GM23338 (cell line): ENCODE measurements at regions not wholly inside any gene's neighbourhood (a gene's known extent, or its start where the extent isn't known, plus 50 kb on each side); places are given as distances from the start of the nearest gene placed in this dataset.

Experiments used
- ATAC-seq: fragments of 200-7000 bp; cut with Tn5 transposase; 3 replicates; pipeline ENCODE4 v1.9.1; 2020
- DNase-seq: peaks from one replicate; pipeline ENCODE4 v3.0.0-alpha.2; 2015; ENCODE audit warnings: low spot score
- H2AFZ ChIP-seq: fragments of 200-600 bp; sonication (generic); 2 replicates; pipeline ENCODE4 v1.8.0; 2016; ENCODE audit warnings: antibody characterized with exemption, mild to moderate bottlenecking, moderate library complexity
- H3F3A ChIP-seq: fragments of 200-600 bp; sonication (generic); replicated peaks from 2 replicates; pipeline ENCODE4 v1.8.0; 2017; ENCODE audit warnings: antibody characterized with exemption, mixed run types, low read depth
- H3K27ac ChIP-seq: fragments of 200-600 bp; sonication (generic); 2 replicates; pipeline ENCODE4 v1.6.1; 2016; ENCODE audit warnings: low read depth
- H3K27me3 ChIP-seq: fragments of 200-600 bp; sonication (generic); 2 replicates; pipeline ENCODE4 v1.8.0; 2016; ENCODE audit warnings: mild to moderate bottlenecking, mixed run types, moderate library complexity; ENCODE audit not compliant: insufficient read depth
- H3K36me3 ChIP-seq: fragments of 200-600 bp; sonication (generic); 2 replicates; pipeline ENCODE4 v1.8.0; 2016; ENCODE audit warnings: mild to moderate bottlenecking; ENCODE audit not compliant: insufficient read depth
- H3K4me1 ChIP-seq: fragments of 200-600 bp; sonication (generic); 2 replicates; pipeline ENCODE4 v1.8.0; 2016; ENCODE audit warnings: mild to moderate bottlenecking, moderate library complexity; ENCODE audit not compliant: insufficient read depth
- H3K4me2 ChIP-seq: fragments of 200-600 bp; sonication (generic); 2 replicates; pipeline ENCODE4 v1.7.1; 2017; ENCODE audit warnings: mixed run types
- H3K4me3 ChIP-seq: fragments of 200-600 bp; sonication (generic); 2 replicates; pipeline ENCODE4 v1.6.1; 2016; ENCODE audit warnings: mixed run types
- H3K79me2 ChIP-seq: fragments of 200-600 bp; sonication (generic); replicated peaks from 2 replicates; pipeline ENCODE4 v1.8.0; 2017; ENCODE audit warnings: mild to moderate bottlenecking; ENCODE audit not compliant: insufficient read depth
- H3K9me2 ChIP-seq: fragments of 200-600 bp; sonication (generic); 2 replicates; pipeline ENCODE4 v1.8.0; 2017; ENCODE audit not compliant: insufficient read depth
- H4K20me1 ChIP-seq: fragments of 200-600 bp; sonication (generic); replicated peaks from 2 replicates; pipeline ENCODE4 v1.8.0; 2017; ENCODE audit warnings: mild to moderate bottlenecking; ENCODE audit not compliant: insufficient read depth
- H3K27ac Mint-ChIP-seq: 2 replicates; pipeline ENCODE4 v1.8.0; 2020; ENCODE audit warnings: inconsistent platforms, mild to moderate bottlenecking, moderate library complexity, mixed read lengths
- H3K27me3 Mint-ChIP-seq: 3 replicates; pipeline ENCODE4 v1.8.0; 2022; ENCODE audit warnings: low read depth, mild to moderate bottlenecking, moderate library complexity, mixed read lengths, inconsistent platforms; ENCODE audit not compliant: insufficient read depth, poor library complexity
- H3K36me3 Mint-ChIP-seq: 3 replicates; pipeline ENCODE4 v1.8.0; 2021; ENCODE audit warnings: low read depth, mild to moderate bottlenecking, inconsistent platforms, moderate library complexity, mixed read lengths
- H3K4me1 Mint-ChIP-seq: 3 replicates; pipeline ENCODE4 v1.8.0; 2020; ENCODE audit warnings: mild to moderate bottlenecking, inconsistent platforms, mixed read lengths
- H3K4me3 Mint-ChIP-seq: 3 replicates; pipeline ENCODE4 v1.8.0; 2021; ENCODE audit warnings: moderate library complexity, mild to moderate bottlenecking, inconsistent platforms, mixed read lengths
- H3K9me3 Mint-ChIP-seq: 3 replicates; pipeline ENCODE4 v1.8.0; 2020; ENCODE audit warnings: moderate library complexity, mild to moderate bottlenecking, inconsistent platforms, mixed read lengths
- CREB1 ChIP-seq: fragments of 250-450 bp; sonication (Bioruptor Pico); IDR thresholded peaks from 2 replicates; pipeline ENCODE4 v1.5.0; 2020; ENCODE audit warnings: low read depth, mild to moderate bottlenecking, moderate library complexity
- EZH2phosphoT487 ChIP-seq: fragments of 200-600 bp; sonication (generic); IDR thresholded peaks from one replicate; pipeline ENCODE4 v1.8.1; 2018; ENCODE audit warnings: antibody characterized with exemption; ENCODE audit not compliant: unreplicated experiment
- NANOG ChIP-seq: IDR thresholded peaks from 2 replicates; pipeline ENCODE4 v1.6.1; 2016; ENCODE audit warnings: antibody characterized with exemption, borderline replicate concordance
- STAT1 ChIP-seq: IDR thresholded peaks from one replicate; pipeline ENCODE4 v1.6.1; 2016; ENCODE audit warnings: antibody characterized with exemption; ENCODE audit not compliant: unreplicated experiment
- ZNF114 ChIP-seq: fragments of 250-450 bp; sonication (Bioruptor Pico); IDR thresholded peaks from 2 replicates; pipeline ENCODE4 v1.5.0; 2020; ENCODE audit warnings: mild to moderate bottlenecking, moderate library complexity
- ZNF331 ChIP-seq: fragments of 250-450 bp; sonication (Bioruptor Pico); IDR thresholded peaks from 2 replicates; pipeline ENCODE4 v1.5.0; 2020; ENCODE audit warnings: low read depth, mild to moderate bottlenecking, moderate library complexity
- TF ChIP-seq, protein P1 (sequence below): fragments of 250-450 bp; sonication (Bioruptor Pico); IDR thresholded peaks from 2 replicates; pipeline ENCODE4 v1.5.0; 2020; ENCODE audit warnings: mild to moderate bottlenecking, moderate library complexity
- TF ChIP-seq, protein P2 (sequence below): IDR thresholded peaks from 2 replicates; pipeline ENCODE4 v1.6.1; 2016; ENCODE audit warnings: antibody characterized with exemption
- TF ChIP-seq, protein P3 (sequence below): IDR thresholded peaks from one replicate; pipeline ENCODE4 v1.6.1; 2018; ENCODE audit warnings: antibody characterized with exemption; ENCODE audit not compliant: unreplicated experiment

DNA sequence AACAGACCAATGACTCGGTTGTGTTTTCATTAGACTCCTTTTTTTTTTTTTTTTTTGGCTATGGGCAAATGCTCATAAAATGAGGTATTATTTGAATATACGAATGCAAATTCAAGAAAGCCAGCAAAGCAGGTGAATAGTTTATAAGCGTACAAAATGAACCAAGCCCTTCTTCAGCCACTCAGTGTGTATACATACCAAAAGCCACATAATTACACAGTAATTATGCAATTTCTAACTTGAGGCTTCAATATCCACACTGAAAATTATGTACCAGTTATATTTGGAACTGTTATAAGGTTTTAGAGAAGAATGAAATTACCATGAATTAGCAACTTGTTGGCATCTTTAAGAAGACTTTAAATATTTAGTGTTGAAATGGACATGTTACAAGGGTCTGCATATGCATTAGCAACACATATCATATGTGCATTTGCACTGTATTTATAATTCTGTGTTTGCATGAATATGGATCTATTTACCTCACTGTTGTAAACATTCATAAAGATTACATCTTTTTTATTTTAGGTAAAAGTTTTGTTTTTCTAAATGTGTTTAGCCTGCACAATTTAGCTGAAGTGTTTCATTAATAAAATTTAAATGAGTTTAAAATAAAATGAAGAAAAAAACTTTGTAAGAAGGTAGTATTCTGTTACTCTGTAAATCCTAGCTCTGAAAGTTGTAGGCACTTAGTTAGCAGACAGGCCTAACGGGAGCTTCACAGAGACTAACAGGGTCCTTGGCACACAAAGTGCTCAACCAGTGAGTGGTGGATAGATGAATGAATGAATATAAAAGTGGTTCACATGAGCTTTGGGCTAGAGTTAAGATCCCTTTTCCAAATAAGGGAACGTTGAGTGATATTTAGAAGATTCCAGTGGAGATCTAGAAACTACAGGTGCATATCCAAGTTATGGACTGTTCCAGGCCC lies 241.0 kb upstream of the NFIA start:
- no peaks in the 10 kb centered on the region for H3K27me3 ChIP-seq
- no peak overlapping the region for H3K4me3 Mint-ChIP-seq
- H3K9me3 Mint-ChIP-seq, result peaks cover 19% of the 10 kb centered on the region

More for the DNA sequence above, 241.0 kb upstream of the NFIA start:
- Histone ChIP-seq H4K20me1 (no peaks in the 10 kb centered on the region), H3K4me1 (no peaks in the 10 kb centered on the region), H3K4me2 (no peak overlapping the region), H2AFZ (0 out of 2 replicates have a peak overlapping the region, but pooled peaks have one; percentile 52), H3K4me3 (no peak overlapping the region), H3F3A (no peaks in the 10 kb centered on the region), H3K27ac (no peak overlapping the region), H3K9me2 (peaks cover 4% of the 10 kb centered on the region; the same call in 1 of the 2 replicates), H3K79me2 (no peaks in the 10 kb centered on the region), H3K36me3 (no peaks in the 10 kb centered on the region)
- TF ChIP-seq, protein P1, sequence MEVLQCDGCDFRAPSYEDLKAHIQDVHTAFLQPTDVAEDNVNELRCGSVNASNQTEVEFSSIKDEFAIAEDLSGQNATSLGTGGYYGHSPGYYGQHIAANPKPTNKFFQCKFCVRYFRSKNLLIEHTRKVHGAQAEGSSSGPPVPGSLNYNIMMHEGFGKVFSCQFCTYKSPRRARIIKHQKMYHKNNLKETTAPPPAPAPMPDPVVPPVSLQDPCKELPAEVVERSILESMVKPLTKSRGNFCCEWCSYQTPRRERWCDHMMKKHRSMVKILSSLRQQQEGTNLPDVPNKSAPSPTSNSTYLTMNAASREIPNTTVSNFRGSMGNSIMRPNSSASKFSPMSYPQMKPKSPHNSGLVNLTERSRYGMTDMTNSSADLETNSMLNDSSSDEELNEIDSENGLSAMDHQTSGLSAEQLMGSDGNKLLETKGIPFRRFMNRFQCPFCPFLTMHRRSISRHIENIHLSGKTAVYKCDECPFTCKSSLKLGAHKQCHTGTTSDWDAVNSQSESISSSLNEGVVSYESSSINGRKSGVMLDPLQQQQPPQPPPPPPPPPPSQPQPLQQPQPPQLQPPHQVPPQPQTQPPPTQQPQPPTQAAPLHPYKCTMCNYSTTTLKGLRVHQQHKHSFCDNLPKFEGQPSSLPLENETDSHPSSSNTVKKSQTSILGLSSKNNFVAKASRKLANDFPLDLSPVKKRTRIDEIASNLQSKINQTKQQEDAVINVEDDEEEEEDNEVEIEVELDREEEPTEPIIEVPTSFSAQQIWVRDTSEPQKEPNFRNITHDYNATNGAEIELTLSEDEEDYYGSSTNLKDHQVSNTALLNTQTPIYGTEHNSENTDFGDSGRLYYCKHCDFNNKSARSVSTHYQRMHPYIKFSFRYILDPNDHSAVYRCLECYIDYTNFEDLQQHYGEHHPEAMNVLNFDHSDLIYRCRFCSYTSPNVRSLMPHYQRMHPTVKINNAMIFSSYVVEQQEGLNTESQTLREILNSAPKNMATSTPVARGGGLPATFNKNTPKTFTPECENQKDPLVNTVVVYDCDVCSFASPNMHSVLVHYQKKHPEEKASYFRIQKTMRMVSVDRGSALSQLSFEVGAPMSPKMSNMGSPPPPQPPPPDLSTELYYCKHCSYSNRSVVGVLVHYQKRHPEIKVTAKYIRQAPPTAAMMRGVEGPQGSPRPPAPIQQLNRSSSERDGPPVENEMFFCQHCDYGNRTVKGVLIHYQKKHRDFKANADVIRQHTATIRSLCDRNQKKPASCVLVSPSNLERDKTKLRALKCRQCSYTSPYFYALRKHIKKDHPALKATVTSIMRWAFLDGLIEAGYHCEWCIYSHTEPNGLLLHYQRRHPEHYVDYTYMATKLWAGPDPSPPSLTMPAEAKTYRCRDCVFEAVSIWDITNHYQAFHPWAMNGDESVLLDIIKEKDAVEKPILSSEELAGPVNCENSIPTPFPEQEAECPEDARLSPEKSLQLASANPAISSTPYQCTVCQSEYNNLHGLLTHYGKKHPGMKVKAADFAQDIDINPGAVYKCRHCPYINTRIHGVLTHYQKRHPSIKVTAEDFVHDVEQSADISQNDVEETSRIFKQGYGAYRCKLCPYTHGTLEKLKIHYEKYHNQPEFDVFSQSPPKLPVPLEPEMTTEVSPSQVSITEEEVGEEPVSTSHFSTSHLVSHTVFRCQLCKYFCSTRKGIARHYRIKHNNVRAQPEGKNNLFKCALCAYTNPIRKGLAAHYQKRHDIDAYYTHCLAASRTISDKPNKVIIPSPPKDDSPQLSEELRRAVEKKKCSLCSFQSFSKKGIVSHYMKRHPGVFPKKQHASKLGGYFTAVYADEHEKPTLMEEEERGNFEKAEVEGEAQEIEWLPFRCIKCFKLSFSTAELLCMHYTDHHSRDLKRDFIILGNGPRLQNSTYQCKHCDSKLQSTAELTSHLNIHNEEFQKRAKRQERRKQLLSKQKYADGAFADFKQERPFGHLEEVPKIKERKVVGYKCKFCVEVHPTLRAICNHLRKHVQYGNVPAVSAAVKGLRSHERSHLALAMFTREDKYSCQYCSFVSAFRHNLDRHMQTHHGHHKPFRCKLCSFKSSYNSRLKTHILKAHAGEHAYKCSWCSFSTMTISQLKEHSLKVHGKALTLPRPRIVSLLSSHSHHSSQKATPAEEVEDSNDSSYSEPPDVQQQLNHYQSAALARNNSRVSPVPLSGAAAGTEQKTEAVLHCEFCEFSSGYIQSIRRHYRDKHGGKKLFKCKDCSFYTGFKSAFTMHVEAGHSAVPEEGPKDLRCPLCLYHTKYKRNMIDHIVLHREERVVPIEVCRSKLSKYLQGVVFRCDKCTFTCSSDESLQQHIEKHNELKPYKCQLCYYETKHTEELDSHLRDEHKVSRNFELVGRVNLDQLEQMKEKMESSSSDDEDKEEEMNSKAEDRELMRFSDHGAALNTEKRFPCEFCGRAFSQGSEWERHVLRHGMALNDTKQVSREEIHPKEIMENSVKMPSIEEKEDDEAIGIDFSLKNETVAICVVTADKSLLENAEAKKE, result no peak
- TF ChIP-seq CREB1 (CRISPR knock-in tag), result no peak
- TF ChIP-seq ZNF114 (CRISPR knock-in tag), result no peak
- no peak for TF ChIP-seq NANOG
- TF ChIP-seq, protein P2, sequence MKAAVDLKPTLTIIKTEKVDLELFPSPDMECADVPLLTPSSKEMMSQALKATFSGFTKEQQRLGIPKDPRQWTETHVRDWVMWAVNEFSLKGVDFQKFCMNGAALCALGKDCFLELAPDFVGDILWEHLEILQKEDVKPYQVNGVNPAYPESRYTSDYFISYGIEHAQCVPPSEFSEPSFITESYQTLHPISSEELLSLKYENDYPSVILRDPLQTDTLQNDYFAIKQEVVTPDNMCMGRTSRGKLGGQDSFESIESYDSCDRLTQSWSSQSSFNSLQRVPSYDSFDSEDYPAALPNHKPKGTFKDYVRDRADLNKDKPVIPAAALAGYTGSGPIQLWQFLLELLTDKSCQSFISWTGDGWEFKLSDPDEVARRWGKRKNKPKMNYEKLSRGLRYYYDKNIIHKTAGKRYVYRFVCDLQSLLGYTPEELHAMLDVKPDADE, result no peak
- no peak for TF ChIP-seq ZNF331 (CRISPR knock-in tag)
- TF ChIP-seq STAT1, result no peak
- TF ChIP-seq EZH2phosphoT487, result no peak
- TF ChIP-seq, protein P3, sequence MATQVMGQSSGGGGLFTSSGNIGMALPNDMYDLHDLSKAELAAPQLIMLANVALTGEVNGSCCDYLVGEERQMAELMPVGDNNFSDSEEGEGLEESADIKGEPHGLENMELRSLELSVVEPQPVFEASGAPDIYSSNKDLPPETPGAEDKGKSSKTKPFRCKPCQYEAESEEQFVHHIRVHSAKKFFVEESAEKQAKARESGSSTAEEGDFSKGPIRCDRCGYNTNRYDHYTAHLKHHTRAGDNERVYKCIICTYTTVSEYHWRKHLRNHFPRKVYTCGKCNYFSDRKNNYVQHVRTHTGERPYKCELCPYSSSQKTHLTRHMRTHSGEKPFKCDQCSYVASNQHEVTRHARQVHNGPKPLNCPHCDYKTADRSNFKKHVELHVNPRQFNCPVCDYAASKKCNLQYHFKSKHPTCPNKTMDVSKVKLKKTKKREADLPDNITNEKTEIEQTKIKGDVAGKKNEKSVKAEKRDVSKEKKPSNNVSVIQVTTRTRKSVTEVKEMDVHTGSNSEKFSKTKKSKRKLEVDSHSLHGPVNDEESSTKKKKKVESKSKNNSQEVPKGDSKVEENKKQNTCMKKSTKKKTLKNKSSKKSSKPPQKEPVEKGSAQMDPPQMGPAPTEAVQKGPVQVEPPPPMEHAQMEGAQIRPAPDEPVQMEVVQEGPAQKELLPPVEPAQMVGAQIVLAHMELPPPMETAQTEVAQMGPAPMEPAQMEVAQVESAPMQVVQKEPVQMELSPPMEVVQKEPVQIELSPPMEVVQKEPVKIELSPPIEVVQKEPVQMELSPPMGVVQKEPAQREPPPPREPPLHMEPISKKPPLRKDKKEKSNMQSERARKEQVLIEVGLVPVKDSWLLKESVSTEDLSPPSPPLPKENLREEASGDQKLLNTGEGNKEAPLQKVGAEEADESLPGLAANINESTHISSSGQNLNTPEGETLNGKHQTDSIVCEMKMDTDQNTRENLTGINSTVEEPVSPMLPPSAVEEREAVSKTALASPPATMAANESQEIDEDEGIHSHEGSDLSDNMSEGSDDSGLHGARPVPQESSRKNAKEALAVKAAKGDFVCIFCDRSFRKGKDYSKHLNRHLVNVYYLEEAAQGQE, result no peak
- ATAC-seq, result no peak
- DNase-seq, result no peak
- H3K27ac Mint-ChIP-seq, result no peak overlapping the region
- H3K36me3 Mint-ChIP-seq, result peaks cover 13% of the 10 kb centered on the region; the same call in 2 of the 3 replicates
- H3K4me1 Mint-ChIP-seq, result no peaks in the 10 kb centered on the region
- H3K27me3 Mint-ChIP-seq, result no peaks in the 10 kb centered on the region
